GM19023 (cell line): ENCODE measurements at regions not wholly inside any gene's neighbourhood (a gene's known extent, or its start where the extent isn't known, plus 50 kb on each side); places are given as distances from the start of the nearest gene placed in this dataset.

ENCODE experiments used
- ATAC-seq: cut with Tn5 transposase; IDR thresholded peaks from one replicate; pipeline ENCODE4 v1.9.1; 2021; ENCODE audit warnings: mild to moderate bottlenecking, moderate library complexity; ENCODE audit not compliant: unreplicated experiment

GRCh38 chr10:9762966-9763656, 1254.6 kb upstream of the CELF2 start:
- no peak for ATAC-seq

- no peak for ATAC-seq
Observed at GRCh38 chr10:9766762-9767161, 1250.9 kb upstream of the CELF2 start.

- no peak for ATAC-seq
Observed at GRCh38 chr10:9781666-9782065, 1236.0 kb upstream of the CELF2 start.

- no peak for ATAC-seq
Observed at GRCh38 chr10:9786101-9786500, 1231.6 kb upstream of the CELF2 start.

- ATAC-seq, result no peak
Observed at GRCh38 chr10:9786576-9786975, 1231.1 kb upstream of the CELF2 start.

GRCh38 chr10:9789996-9790395, 1227.7 kb upstream of the CELF2 start:
- ATAC-seq, result no peak

- no peak for ATAC-seq
Observed at GRCh38 chr10:9792181-9792580, 1225.5 kb upstream of the CELF2 start.

- ATAC-seq, result no peak
Observed at GRCh38 chr10:9796564-9796963, 1221.1 kb upstream of the CELF2 start.

GRCh38 chr10:9800011-9800410, 1217.7 kb upstream of the CELF2 start:
- no peak for ATAC-seq

- no peak for ATAC-seq
Observed at GRCh38 chr10:9800571-9800970, 1217.1 kb upstream of the CELF2 start.

GRCh38 chr10:9807846-9808245, 1209.8 kb upstream of the CELF2 start:
- no peak for ATAC-seq

- ATAC-seq, result no peak
Observed at GRCh38 chr10:9811601-9812000, 1206.1 kb upstream of the CELF2 start.

GRCh38 chr10:9814285-9814864, 1203.3 kb upstream of the CELF2 start:
- no peak for ATAC-seq

- no peak for ATAC-seq
Observed at GRCh38 chr10:9819756-9820494, 1197.7 kb upstream of the CELF2 start.

- no peak for ATAC-seq
Observed at GRCh38 chr10:9823268-9823930, 1194.3 kb upstream of the CELF2 start.

- ATAC-seq, result no peak
Observed at GRCh38 chr10:9824631-9825071, 1193.0 kb upstream of the CELF2 start.

GRCh38 chr10:9825491-9826018, 1192.1 kb upstream of the CELF2 start:
- ATAC-seq, result no peak

- ATAC-seq, result no peak
Observed at GRCh38 chr10:9828110-9828509, 1189.6 kb upstream of the CELF2 start.

GRCh38 chr10:9833942-9834341, 1183.7 kb upstream of the CELF2 start:
- ATAC-seq, result no peak

GRCh38 chr10:9834434-9834833, 1183.2 kb upstream of the CELF2 start:
- no peak for ATAC-seq

GRCh38 chr10:9845075-9845474, 1172.6 kb upstream of the CELF2 start:
- ATAC-seq, result no peak
